SK-N-SH (cell line): ENCODE measurements at regions not wholly inside any gene's neighbourhood (a gene's known extent, or its start where the extent isn't known, plus 50 kb on each side); places are given as distances from the start of the nearest gene placed in this dataset.

Source experiments
- CTCF ChIA-PET: fragments of 300-600, 350-600 bp; formaldehyde crosslinking; extraction: SDS; loops from one replicate; lab custom pipeline; 2021; lab: Yijun Ruan, JAX
- POLR2A ChIA-PET: fragments of 350-600 bp; sonication (Branson Sonifier 250); formaldehyde crosslinking; extraction: SDS; loops from one replicate; lab custom pipeline; 2020; ENCODE audit warnings: antibody characterized with exemption, inconsistent platforms; lab: Yijun Ruan, JAX
- DNase-seq: peaks from one replicate; pipeline ENCODE4 v3.0.0; 2012
- H2AFZ ChIP-seq: fragments of 200-600 bp; sonication (generic); 2 replicates; pipeline ENCODE4 v1.8.1; 2016; ENCODE audit warnings: antibody characterized with exemption, mild to moderate bottlenecking, low read depth
- H3F3A ChIP-seq: fragments of 200-600 bp; sonication (generic); replicated peaks from 2 replicates; pipeline ENCODE3; 2016; ENCODE audit warnings: antibody characterized with exemption, mild to moderate bottlenecking; ENCODE audit not compliant: insufficient read depth
- H3K27ac ChIP-seq, 2 experiments: fragments of 200-500 bp in 1 of 2; fragments of 200-600 bp in 1 of 2; sonication (Bioruptor generic) in 1 of 2; sonication (generic), shearing (Covaris generic) in 1 of 2; 2 replicates each; pipeline versions ENCODE4 v1.5.1 to v1.6.1; 2014 to 2016; ENCODE audit warnings: low read depth in 2 of 2, inconsistent platforms in 1 of 2, low read length in 1 of 2, mild to moderate bottlenecking in 1 of 2, mixed read lengths in 1 of 2
- H3K27me3 ChIP-seq: fragments of 200-600 bp; sonication (generic), shearing (Covaris generic); 2 replicates; pipeline ENCODE4 v1.6.1; 2016; ENCODE audit warnings: mixed run types; ENCODE audit not compliant: insufficient read depth
- H3K36me3 ChIP-seq, 2 experiments: fragments of 200-500 bp in 1 of 2; fragments of 200-600 bp in 1 of 2; sonication (Bioruptor generic) in 1 of 2; sonication (generic) in 1 of 2; replicated peaks in 1 of 2; 2 replicates each; pipeline versions ENCODE3 to v1.5.1; 2014 to 2016; ENCODE audit warnings: low read length in 1 of 2, mild to moderate bottlenecking in 1 of 2; ENCODE audit not compliant: insufficient read depth in 2 of 2, control insufficient read depth in 1 of 2
- H3K4me1 ChIP-seq, 2 experiments: fragments of 200-500 bp in 1 of 2; fragments of 200-600 bp in 1 of 2; sonication (Bioruptor generic) in 1 of 2; sonication (generic), shearing (Covaris generic) in 1 of 2; 2 replicates each; pipeline versions ENCODE4 v1.5.1 to v1.6.1; 2014 to 2016; ENCODE audit warnings: low read depth in 1 of 2, low read length in 1 of 2, mixed run types in 1 of 2; ENCODE audit not compliant: insufficient read depth in 2 of 2, control insufficient read depth in 1 of 2
- H3K4me2 ChIP-seq: fragments of 200-600 bp; sonication (generic), shearing (Covaris generic); 2 replicates; pipeline ENCODE4 v1.6.1; 2017; ENCODE audit warnings: mixed run types
- H3K4me3 ChIP-seq, 2 experiments: fragments of 200-500 bp in 1 of 2; fragments of 200-600 bp in 1 of 2; sonication (Bioruptor generic) in 1 of 2; sonication (generic), shearing (Covaris generic) in 1 of 2; 2 replicates each; pipeline versions ENCODE4 v1.5.1 to v1.8.1; 2014 to 2016; ENCODE audit warnings: low read depth in 2 of 2, inconsistent platforms in 1 of 2, low read length in 1 of 2, mild to moderate bottlenecking in 1 of 2, mixed read lengths in 1 of 2, moderate library complexity in 1 of 2
- H3K79me2 ChIP-seq: fragments of 200-600 bp; sonication (generic); 2 replicates; pipeline ENCODE4 v1.8.1; 2017; ENCODE audit warnings: mild to moderate bottlenecking; ENCODE audit not compliant: insufficient read depth
- H3K9ac ChIP-seq: fragments of 200-600 bp; sonication (generic); 2 replicates; pipeline ENCODE4 v1.6.1; 2017; ENCODE audit warnings: mixed run types
- H3K9me2 ChIP-seq: fragments of 200-600 bp; sonication (generic); 2 replicates; pipeline ENCODE4 v1.6.1; 2017; ENCODE audit warnings: mixed run types
- H3K9me3 ChIP-seq: fragments of 200-600 bp; sonication (generic); 2 replicates; pipeline ENCODE4 v1.6.1; 2017; ENCODE audit warnings: mixed run types, mild to moderate bottlenecking, moderate library complexity
- H4K20me1 ChIP-seq: fragments of 200-600 bp; sonication (generic); 2 replicates; pipeline ENCODE4 v1.6.1; 2017; ENCODE audit warnings: mild to moderate bottlenecking, mixed run types; ENCODE audit not compliant: insufficient read depth
- ELF1 ChIP-seq: IDR thresholded peaks from 2 replicates; pipeline ENCODE4 v1.4.0; 2012
- FOSL2 ChIP-seq: IDR thresholded peaks from 2 replicates; pipeline ENCODE4 v1.4.0; 2012; ENCODE audit warnings: low read depth, mild to moderate bottlenecking, moderate library complexity, borderline replicate concordance
- FOXJ3 ChIP-seq: sonication (generic); formaldehyde crosslinking; IDR thresholded peaks from 2 replicates; pipeline ENCODE4 v1.5.1; 2020; ENCODE audit warnings: mild to moderate bottlenecking, missing genetic modification reagents
- FOXM1 ChIP-seq: IDR thresholded peaks from 2 replicates; pipeline ENCODE4 v1.4.0; 2012; ENCODE audit warnings: low read depth, mild to moderate bottlenecking
- MEF2A ChIP-seq: IDR thresholded peaks from 2 replicates; pipeline ENCODE4 v1.4.0; 2012; ENCODE audit warnings: low read depth, borderline replicate concordance
- NFIC ChIP-seq: IDR thresholded peaks from 2 replicates; pipeline ENCODE4 v1.4.0; 2012; ENCODE audit warnings: borderline replicate concordance
- NRF1 ChIP-seq: IDR thresholded peaks from 2 replicates; pipeline ENCODE4 v1.6.1; 2012; ENCODE audit warnings: low read depth, mild to moderate bottlenecking, low read length
- POLR2AphosphoS5 ChIP-seq: IDR thresholded peaks from 2 replicates; pipeline ENCODE4 v1.6.1; 2012; ENCODE audit warnings: low read depth, low read length
- RAD21 ChIP-seq: IDR thresholded peaks from 2 replicates; pipeline ENCODE4 v1.6.1; 2012; ENCODE audit warnings: mild to moderate bottlenecking, low read length
- REST ChIP-seq: IDR thresholded peaks from 2 replicates; pipeline ENCODE4 v1.6.1; 2012; ENCODE audit warnings: mild to moderate bottlenecking, low read depth, low read length, moderate library complexity
- RFX5 ChIP-seq: IDR thresholded peaks from 2 replicates; pipeline ENCODE4 v1.6.1; 2012; ENCODE audit warnings: mild to moderate bottlenecking, improper control_type of control experiment, low read length
- SMC3 ChIP-seq: IDR thresholded peaks from 2 replicates; pipeline ENCODE4 v1.6.1; 2012; ENCODE audit warnings: low read depth, low read length, improper control_type of control experiment
- TEAD4 ChIP-seq: IDR thresholded peaks from 2 replicates; pipeline ENCODE4 v1.4.0; 2012; ENCODE audit warnings: mild to moderate bottlenecking, borderline replicate concordance; ENCODE audit not compliant: insufficient read depth
- YY1 ChIP-seq: IDR thresholded peaks from 2 replicates; pipeline ENCODE4 v1.4.0; 2012; ENCODE audit warnings: low read depth, mild to moderate bottlenecking
- WGBS: methylation state at CpG from one replicate; pipeline ENCODE4 v1.1.6; 2017; ENCODE audit warnings: low lambda C conversion rate; 5-methylcytosine and 5-hydroxymethylcytosine counted together
- TF ChIP-seq, protein P1 (sequence below): IDR thresholded peaks from 2 replicates; pipeline ENCODE4 v1.4.0; 2012; ENCODE audit warnings: low read depth, borderline replicate concordance
- TF ChIP-seq, protein P2 (sequence below): IDR thresholded peaks from 2 replicates; pipeline ENCODE4 v1.4.0; 2012; ENCODE audit warnings: low read depth
- TF ChIP-seq, protein P3 (sequence below): fragments of 200-600 bp; sonication (generic); IDR thresholded peaks from 2 replicates; pipeline ENCODE4 v1.6.1; 2017; ENCODE audit warnings: antibody characterized with exemption, mild to moderate bottlenecking, moderate library complexity
- TF ChIP-seq, protein P4 (sequence below): IDR thresholded peaks from 2 replicates; pipeline ENCODE4 v1.4.0; 2012; ENCODE audit warnings: low read depth, borderline replicate concordance

DNA sequence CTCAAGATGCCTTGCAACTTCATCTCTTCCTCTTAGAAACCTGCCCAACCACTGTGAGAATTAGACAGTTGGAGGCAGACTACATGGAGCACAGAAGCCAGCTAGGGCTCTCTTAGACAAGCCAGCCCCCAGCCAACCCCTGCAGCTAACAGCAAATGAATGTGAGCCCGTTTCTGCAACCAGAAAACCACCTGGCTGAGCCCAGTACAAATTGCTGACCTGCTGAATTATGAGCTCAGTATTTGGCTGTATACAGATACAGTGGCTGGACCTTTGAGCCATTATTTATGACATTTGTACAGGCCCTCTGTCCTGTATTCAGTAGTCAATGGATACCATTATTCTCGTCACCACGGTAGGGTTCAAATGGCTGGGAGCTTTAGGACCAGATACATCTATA lies 112.9 kb downstream of the TBX5 start:
- TF ChIP-seq TEAD4 (no peak), ELF1 (no peak), FOXM1 (no peak), RFX5 (no peak), YY1 (no peak), MEF2A (no peak), SMC3 (no peak), RAD21 (no peak), FOSL2 (no peak), POLR2AphosphoS5 (no peak), NRF1 (no peak), NFIC (no peak), REST (no peak), FOXJ3 (no peak)
- TF ChIP-seq, protein P1, sequence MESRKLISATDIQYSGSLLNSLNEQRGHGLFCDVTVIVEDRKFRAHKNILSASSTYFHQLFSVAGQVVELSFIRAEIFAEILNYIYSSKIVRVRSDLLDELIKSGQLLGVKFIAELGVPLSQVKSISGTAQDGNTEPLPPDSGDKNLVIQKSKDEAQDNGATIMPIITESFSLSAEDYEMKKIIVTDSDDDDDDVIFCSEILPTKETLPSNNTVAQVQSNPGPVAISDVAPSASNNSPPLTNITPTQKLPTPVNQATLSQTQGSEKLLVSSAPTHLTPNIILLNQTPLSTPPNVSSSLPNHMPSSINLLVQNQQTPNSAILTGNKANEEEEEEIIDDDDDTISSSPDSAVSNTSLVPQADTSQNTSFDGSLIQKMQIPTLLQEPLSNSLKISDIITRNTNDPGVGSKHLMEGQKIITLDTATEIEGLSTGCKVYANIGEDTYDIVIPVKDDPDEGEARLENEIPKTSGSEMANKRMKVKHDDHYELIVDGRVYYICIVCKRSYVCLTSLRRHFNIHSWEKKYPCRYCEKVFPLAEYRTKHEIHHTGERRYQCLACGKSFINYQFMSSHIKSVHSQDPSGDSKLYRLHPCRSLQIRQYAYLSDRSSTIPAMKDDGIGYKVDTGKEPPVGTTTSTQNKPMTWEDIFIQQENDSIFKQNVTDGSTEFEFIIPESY = no peak
- TF ChIP-seq, protein P2, sequence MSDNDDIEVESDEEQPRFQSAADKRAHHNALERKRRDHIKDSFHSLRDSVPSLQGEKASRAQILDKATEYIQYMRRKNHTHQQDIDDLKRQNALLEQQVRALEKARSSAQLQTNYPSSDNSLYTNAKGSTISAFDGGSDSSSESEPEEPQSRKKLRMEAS = no peak
- TF ChIP-seq, protein P3, sequence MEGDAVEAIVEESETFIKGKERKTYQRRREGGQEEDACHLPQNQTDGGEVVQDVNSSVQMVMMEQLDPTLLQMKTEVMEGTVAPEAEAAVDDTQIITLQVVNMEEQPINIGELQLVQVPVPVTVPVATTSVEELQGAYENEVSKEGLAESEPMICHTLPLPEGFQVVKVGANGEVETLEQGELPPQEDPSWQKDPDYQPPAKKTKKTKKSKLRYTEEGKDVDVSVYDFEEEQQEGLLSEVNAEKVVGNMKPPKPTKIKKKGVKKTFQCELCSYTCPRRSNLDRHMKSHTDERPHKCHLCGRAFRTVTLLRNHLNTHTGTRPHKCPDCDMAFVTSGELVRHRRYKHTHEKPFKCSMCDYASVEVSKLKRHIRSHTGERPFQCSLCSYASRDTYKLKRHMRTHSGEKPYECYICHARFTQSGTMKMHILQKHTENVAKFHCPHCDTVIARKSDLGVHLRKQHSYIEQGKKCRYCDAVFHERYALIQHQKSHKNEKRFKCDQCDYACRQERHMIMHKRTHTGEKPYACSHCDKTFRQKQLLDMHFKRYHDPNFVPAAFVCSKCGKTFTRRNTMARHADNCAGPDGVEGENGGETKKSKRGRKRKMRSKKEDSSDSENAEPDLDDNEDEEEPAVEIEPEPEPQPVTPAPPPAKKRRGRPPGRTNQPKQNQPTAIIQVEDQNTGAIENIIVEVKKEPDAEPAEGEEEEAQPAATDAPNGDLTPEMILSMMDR = no peak
- TF ChIP-seq, protein P4, sequence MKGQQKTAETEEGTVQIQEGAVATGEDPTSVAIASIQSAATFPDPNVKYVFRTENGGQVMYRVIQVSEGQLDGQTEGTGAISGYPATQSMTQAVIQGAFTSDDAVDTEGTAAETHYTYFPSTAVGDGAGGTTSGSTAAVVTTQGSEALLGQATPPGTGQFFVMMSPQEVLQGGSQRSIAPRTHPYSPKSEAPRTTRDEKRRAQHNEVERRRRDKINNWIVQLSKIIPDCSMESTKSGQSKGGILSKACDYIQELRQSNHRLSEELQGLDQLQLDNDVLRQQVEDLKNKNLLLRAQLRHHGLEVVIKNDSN = no peak
- WGBS = 0% methylated on average over 3 of the region's 3 CpGs
- Histone ChIP-seq H3K79me2 (no peaks in the 10 kb centered on the region), H3K4me1 (no peaks in the 10 kb centered on the region), H3K27me3 (no peaks in the 10 kb centered on the region), H3F3A (no peaks in the 10 kb centered on the region), H4K20me1 (no peaks in the 10 kb centered on the region), H2AFZ (no peak overlapping the region), H3K4me3 (no peak overlapping the region), H3K4me2 (no peak overlapping the region), H3K9ac (no peak overlapping the region), H3K27ac (no peak overlapping the region), H3K36me3 (no peaks in the 10 kb centered on the region), H3K9me2 (no peaks in the 10 kb centered on the region), H3K9me3 (no peaks in the 10 kb centered on the region)
- POLR2A ChIA-PET = no interaction called here
- no peak for DNase-seq
- CTCF ChIA-PET = interaction anchor here (0.5 kb wide), 1 partner anchor 1983 kb away, joined by 3 read pairs; no protein-coding TSS in a partner anchor
